Ishikawa (cell line): ENCODE measurements at regions not wholly inside any gene's neighbourhood (a gene's known extent, or its start where the extent isn't known, plus 50 kb on each side); places are given as distances from the start of the nearest gene placed in this dataset.

Experiments used
- CEBPB ChIP-seq: IDR thresholded peaks from 2 replicates; pipeline ENCODE4 v1.6.1; 2012
- CREB1 ChIP-seq: IDR thresholded peaks from 2 replicates; pipeline ENCODE4 v1.6.1; 2012; ENCODE audit warnings: low read depth
- EGR1 ChIP-seq: IDR thresholded peaks from 2 replicates; pipeline ENCODE4 v1.6.1; 2012
- EP300 ChIP-seq: IDR thresholded peaks from 2 replicates; pipeline ENCODE4 v1.6.1; 2012; ENCODE audit warnings: borderline replicate concordance
- FOXM1 ChIP-seq: IDR thresholded peaks from 2 replicates; pipeline ENCODE4 v1.6.1; 2012; ENCODE audit warnings: low read depth, borderline replicate concordance
- NFIC ChIP-seq: IDR thresholded peaks from 2 replicates; pipeline ENCODE4 v1.6.1; 2012
- RAD21 ChIP-seq: IDR thresholded peaks from 2 replicates; pipeline ENCODE4 v1.6.1; 2012; ENCODE audit warnings: low read depth
- REST ChIP-seq: IDR thresholded peaks from 2 replicates; pipeline ENCODE4 v1.6.1; 2012; ENCODE audit warnings: low read depth, mild to moderate bottlenecking
- TAF1 ChIP-seq: IDR thresholded peaks from 2 replicates; pipeline ENCODE4 v1.6.1; 2012; ENCODE audit warnings: low read depth, mild to moderate bottlenecking
- TCF12 ChIP-seq: IDR thresholded peaks from 2 replicates; pipeline ENCODE4 v1.6.1; 2012; ENCODE audit warnings: low read depth
- TEAD4 ChIP-seq: IDR thresholded peaks from 2 replicates; pipeline ENCODE4 v1.6.1; 2012
- YY1 ChIP-seq: IDR thresholded peaks from 2 replicates; pipeline ENCODE4 v1.6.1; 2012; ENCODE audit warnings: low read depth
- ZBTB7A ChIP-seq: IDR thresholded peaks from 2 replicates; pipeline ENCODE4 v1.6.1; 2012; ENCODE audit warnings: low read depth
- TF ChIP-seq, protein P1 (sequence below): IDR thresholded peaks from 2 replicates; pipeline ENCODE4 v1.6.1; 2012
- TF ChIP-seq, protein P2 (sequence below): IDR thresholded peaks from 2 replicates; pipeline ENCODE4 v1.6.1; 2012

DNA sequence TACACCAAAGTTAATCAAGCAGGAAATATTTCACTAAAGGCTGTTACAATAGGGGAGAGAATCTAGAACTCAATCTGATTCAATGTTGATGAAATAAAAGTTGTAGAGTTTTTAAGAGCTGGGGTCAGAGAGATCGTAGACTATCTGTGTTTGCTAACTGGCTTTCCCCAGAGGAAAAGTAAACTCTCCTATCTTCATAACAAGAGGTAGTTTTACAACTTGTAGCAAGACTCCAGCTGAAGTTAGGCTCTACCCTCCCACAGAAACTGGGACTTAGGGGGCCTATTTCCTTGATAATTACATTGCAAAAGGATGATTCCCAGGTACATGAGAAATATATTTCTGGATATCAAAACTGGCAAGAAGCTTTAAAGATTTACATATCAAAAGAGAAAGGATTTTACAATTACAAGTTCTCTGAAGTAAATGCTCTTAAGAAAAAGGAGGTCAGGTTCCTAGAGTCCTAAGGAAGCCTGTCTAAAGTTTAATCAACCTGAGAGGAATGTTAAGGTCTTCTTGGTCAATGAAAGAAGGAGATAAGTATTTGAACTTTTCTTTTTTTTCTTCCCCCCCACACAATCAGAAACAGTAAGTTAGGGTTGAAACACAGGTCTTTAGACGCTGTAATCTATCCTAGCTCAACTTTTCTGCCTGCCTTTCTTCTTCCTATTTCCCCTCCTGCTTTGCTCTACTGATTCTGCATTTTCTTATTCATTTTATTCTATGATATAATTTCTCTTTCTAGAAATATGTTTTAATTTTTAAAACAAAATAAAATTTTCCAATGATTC, 692.2 kb upstream of the LINC00305 start:
- TF ChIP-seq CREB1 (no peak), EGR1 (no peak), TCF12 (no peak), CEBPB (no peak), REST (no peak), ZBTB7A (no peak), EP300 (no peak), YY1 (no peak), NFIC (no peak), FOXM1 (no peak), RAD21 (no peak), TEAD4 (no peak)
- TF ChIP-seq, protein P1, sequence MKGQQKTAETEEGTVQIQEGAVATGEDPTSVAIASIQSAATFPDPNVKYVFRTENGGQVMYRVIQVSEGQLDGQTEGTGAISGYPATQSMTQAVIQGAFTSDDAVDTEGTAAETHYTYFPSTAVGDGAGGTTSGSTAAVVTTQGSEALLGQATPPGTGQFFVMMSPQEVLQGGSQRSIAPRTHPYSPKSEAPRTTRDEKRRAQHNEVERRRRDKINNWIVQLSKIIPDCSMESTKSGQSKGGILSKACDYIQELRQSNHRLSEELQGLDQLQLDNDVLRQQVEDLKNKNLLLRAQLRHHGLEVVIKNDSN = no peak
- TF ChIP-seq, protein P2, sequence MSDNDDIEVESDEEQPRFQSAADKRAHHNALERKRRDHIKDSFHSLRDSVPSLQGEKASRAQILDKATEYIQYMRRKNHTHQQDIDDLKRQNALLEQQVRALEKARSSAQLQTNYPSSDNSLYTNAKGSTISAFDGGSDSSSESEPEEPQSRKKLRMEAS = no peak

- no peak for TF ChIP-seq EGR1
- no peak for TF ChIP-seq RAD21
- TF ChIP-seq, protein P1 = no peak
- TF ChIP-seq, protein P2 = no peak
- TF ChIP-seq CREB1 = no peak
- no peak for TF ChIP-seq NFIC
- TF ChIP-seq FOXM1 = no peak
These were observed 661.5 kb upstream of the LINC00305 start for GRCh38 chr18:64810354-64810753.

DNA sequence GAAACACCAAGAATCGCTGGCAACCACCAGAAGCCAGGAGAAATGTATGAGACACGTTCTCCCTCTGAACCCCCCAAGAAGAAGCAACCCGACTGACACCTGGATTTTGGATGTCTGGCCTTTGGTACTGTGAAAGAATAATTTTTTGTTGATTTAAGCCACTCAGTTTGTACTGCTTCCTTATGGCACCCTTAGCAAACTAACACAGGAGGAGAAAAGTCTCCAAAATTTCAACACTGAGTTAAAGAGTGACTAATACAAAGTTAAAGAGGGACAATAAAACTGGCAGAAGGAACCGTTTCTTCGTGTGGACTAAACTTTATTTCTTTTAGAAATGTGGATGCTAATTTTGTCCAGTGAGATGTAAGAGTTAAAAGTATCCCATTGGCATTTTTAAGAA, 660.9 kb upstream of the LINC00305 start:
- TF ChIP-seq ZBTB7A (no peak), TEAD4 (no peak), RAD21 (no peak), TCF12 (no peak), NFIC (no peak)

DNA sequence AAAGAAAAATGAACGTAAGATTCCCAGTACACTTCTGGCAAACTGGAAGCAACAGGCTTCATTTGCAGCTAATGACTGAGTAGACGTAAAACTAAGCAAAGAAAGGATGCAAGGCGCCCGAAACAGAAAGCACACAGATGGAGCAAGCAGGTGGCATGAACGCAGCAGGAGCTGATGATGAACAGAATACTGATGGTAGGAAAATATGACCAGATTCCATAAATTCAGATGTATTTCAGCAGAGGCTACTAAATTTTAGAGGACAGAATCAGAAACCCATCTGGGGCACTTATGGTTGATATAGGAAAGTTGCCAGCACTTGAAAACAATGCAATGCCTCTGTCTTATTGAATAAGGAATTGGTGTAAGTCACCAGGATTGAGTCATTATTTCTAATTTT, 658.7 kb upstream of the LINC00305 start:
- TF ChIP-seq REST = no peak
- no peak for TF ChIP-seq EP300

- TF ChIP-seq FOXM1 (no peak), ZBTB7A (no peak), NFIC (no peak), TAF1 (no peak), REST (no peak), CREB1 (no peak), EP300 (no peak), TCF12 (no peak)
- TF ChIP-seq, protein P1 = no peak
These were observed 657.8 kb upstream of the LINC00305 start for GRCh38 chr18:64806691-64807090.
